HG03045 (cell line): ENCODE measurements at regions not wholly inside any gene's neighbourhood (a gene's known extent, or its start where the extent isn't known, plus 50 kb on each side); places are given as distances from the start of the nearest gene placed in this dataset.

ENCODE experiments used
- ATAC-seq: cut with Tn5 transposase; IDR thresholded peaks from one replicate; pipeline ENCODE4 v1.9.1; 2021; ENCODE audit warnings: mild to moderate bottlenecking, moderate library complexity; ENCODE audit not compliant: unreplicated experiment

- ATAC-seq, result no peak
These were observed 650.9 kb downstream of the CDH11 start for GRCh38 chr16:64470916-64471315.

DNA sequence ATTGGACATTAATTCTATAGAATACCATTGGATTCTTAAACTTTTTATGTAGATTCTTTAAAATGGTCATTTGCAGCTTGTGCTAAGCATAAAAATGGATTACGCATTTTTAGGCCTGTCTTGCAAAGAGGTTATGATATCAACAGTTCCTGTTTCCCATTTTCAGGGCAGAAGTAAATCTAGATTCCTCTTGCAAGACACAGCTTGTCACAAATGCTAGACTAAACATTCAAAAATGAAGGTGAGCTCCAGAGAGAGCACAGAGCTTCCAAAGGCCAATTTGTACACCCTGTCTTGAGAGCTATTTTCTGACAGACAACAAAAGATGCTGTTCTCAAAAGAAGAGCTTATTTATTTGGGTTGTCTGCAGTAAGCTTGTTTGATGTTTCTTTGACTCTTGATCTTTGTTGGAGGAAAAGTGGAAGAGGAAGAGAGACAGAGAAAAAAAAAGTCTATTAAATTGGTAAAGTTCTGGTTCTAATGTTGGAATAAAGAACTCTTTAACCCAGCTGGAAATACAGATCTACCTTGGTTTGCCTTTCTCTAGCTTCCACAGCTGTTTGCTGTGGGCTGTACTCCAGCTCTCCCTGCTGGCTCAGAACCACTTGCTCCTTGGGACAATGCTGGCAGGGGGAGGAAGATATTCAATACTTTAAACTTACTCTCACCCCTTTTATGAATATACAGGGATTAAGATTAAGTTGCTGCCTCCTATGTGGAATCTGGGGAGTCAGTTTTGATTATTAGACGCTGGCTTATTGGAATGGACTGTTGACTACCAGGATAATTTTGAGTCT is 651.8 kb downstream of the CDH11 start:
- ATAC-seq, result no peak

GRCh38 chr16:64469351-64469750 is 652.5 kb downstream of the CDH11 start:
- no peak for ATAC-seq

DNA sequence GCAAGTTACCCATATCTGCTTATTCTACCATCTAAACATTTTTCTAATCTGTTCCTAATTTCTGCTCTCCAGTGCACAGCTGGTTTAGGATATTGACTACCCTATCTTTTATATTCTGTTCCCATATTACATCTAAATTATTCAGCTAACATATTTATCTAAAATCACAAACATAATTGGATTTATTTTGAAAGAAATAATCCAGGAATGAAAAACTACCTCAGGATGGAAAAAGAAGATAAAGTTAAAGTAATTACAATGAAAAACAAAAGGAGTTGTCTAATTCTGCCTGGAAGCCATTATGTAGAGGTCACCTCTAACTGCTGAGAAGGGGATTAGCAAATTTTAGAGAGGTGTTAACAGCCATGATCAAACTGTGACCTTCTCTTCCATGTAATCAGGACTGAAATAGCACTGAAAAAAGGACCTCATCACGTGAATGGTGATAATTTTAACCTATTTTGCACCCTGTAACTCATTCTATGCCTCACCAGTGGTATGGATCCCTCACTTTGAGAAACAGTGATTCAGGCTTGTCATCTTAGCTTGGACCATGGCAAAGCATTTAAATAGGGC is 653.3 kb downstream of the CDH11 start:
- no peak for ATAC-seq

- ATAC-seq, result no peak
These were observed 662.0 kb downstream of the CDH11 start for GRCh38 chr16:64459821-64460220.

DNA sequence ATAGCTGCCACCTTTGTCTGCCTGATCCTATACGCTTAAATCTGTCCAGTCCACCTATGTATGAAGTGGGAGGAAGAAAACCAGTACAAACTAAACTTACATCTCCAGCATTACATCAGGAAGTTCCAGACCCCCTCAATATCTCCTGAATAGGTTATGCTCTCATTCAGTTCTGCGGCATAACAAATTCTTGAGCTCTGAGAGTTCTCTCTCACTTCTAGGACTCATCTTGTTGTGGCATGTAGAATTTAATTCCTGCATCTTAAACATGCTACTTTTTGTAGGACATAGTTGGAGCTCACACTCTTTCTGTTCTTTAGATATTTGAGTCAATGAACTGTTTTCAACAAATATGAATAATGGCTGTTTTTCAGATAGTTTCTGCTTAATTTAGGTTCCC is 662.5 kb downstream of the CDH11 start:
- ATAC-seq, result no peak

DNA sequence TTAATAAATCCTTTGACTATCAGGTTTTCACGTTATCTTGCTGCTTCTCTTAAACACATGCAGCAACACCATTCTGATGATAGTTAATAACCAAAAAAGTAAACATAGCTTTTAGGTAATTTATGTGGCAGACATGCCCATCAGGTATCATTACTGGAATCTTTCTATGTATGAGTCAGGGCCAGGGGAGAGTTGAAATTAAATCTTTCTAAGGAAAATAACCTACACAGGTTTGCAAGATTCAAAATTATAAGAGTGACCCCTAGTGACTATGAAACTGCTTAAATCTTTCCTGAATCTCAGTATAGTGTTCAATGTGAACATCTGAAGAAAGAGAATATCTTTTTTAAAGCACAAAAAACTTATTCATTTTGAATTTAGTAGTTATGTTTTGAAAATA is 666.6 kb downstream of the CDH11 start:
- ATAC-seq, result no peak

DNA sequence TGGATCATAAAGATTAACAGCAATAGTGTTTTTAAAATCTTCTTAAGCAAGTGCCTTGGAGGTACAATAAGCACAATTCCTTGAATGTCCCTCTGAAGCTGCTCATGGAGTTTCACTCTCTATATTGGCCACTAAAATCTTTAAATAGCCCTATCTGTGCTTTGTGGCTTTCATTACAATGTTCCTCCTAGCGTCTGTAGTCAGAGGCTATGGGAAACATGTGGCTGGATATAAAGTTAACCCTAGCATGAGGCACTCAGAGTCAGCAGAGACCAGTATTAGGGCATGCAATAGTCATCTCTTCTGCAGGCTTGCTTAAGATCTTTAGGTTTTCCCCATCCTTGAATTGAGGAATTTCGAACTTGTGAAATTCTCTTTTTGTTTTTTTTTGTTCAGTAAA is 668.2 kb downstream of the CDH11 start:
- no peak for ATAC-seq

- no peak for ATAC-seq
These were observed 669.4 kb downstream of the CDH11 start for GRCh38 chr16:64452446-64452845.

DNA sequence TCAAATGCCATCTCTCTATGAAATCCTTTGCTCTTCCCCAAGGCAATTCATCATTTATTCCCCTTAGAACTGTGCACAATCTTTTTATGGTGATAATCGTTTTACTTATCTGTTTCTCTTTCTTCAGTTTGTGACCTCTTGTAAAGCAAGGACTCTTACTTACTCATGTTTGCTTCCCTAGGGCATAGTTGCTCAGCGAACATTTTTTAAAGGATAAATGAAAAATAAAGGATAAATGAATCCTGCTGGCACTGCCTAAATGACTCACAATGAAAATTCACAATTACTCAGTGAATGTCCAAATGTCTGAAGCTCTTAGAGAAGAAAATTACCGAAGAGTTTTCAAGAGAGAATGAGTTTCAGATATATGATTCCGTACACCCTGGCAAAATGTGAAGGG is 671.7 kb downstream of the CDH11 start:
- ATAC-seq, result no peak

GRCh38 chr16:64449506-64449905 is 672.4 kb downstream of the CDH11 start:
- ATAC-seq, result no peak

DNA sequence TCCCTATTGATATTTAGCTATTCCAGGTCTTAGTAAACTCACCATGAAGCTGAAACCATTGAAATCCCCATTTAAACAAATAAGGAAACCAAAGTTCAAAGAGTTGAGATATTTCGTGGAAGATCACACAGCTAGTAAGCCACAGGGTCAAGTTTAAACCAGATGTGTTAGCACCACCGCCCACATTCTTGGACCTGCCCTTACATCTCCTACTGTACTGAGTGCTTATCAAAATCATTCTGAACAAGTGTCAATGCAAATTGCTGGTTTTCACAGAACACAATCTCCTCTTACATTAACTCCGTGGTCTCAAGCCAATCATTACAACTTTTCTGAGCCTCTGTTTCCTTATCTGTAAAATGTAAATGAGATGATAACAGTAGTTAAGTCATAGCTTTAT is 676.2 kb downstream of the CDH11 start:
- no peak for ATAC-seq

- no peak for ATAC-seq
These were observed 676.6 kb downstream of the CDH11 start for GRCh38 chr16:64445245-64445644.

- ATAC-seq, result no peak
These were observed 681.4 kb downstream of the CDH11 start for GRCh38 chr16:64440421-64440831.

DNA sequence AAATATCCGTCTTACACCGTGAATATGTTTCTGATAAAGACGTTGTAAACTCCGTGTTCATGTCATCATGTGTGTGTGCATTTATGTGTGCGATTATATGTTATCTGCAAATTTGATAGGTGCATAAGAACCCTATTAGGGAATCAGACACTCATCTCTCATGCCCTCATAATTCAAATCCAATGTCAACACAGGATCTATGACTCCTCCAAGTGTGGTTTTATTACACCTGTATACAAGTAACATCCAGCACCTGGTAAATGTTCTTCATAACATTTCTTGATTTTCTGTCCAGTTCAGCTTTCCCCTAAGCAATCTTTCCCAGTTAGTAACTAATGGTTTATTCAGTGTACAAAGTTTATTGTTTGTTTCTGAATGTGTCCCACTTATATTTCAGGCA is 681.9 kb downstream of the CDH11 start:
- no peak for ATAC-seq

DNA sequence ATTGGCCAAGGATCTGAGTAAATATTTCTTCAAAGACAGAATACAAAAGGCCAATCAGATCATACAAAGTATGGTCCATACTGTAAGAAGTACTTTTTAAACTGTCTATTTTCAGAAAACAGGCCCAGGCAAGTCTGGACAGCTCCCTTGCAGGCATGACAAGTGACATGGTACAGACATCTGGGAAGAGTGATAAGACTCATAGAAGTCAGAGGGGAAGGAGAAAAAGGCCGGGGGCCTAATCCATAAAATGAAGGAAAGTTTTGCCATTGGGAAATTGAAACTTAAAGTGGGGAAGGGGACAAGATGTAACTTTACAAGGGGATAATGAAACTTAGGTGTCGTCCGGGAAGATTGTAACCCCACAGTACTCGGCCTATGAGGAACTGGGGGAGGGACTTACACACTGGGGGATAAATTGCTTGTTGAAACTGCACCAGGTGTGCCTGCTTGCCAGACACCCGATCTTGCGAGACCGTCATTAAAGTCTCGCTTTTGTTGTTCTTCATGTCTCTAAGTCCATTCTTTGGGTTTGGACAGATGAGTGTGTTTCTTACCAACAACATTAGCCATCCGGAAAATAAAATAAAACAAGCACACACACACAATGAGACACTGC is 684.0 kb downstream of the CDH11 start:
- ATAC-seq, result no peak

DNA sequence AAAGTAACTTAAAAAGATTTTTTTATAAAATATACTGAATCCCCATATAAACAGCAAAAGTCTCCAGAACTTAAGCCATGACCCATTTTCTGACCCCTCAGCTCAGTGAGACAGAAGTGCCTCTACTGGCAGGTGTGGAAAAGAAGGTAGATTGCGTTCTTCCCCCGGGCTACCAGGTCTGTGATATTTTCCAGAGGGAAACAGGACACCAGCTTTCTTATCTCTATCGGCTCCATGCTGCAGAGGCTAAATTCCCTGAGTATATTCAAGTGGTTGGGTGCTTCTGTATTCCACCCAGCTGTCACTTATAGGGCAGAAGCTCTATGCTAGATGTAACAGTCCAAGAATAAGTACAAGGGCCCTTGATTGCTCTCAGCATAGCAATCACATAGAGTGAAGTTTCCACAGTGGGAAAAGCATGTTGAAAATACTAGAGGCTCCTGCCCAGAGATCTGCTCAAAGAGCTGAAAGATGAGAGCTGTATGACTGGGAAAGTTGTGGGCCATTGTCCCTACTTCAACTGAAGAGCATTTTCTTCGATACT is 687.3 kb downstream of the CDH11 start:
- no peak for ATAC-seq

DNA sequence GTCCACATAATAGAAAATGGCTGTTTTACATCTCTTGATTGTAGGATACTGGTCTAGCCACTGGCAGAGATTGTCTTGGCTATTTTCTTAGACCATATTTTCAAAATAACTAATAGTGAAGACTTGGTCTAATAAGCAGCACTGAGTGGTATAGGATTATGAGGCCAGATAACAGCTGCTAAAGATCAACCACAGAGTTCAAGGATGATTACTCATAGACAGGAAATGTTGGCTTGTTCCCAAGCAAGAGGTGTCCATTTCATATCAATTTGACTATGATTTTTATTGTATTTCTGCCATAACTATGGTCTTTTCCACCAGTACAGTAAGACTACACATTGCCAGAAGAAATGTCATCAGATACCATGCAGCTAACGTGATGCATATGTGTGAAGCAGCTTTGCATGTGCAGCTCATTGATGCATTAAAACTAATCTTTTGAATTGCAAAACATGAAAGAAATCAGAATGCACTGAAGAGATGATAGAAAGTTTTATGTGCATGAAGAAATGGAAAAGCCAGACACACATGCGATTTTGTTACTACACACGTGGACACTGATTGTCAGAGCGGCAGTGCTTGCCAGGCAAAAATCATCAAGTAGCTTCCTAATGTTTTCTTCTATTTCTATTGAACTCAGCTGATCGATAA is 693.3 kb downstream of the CDH11 start:
- no peak for ATAC-seq

- no peak for ATAC-seq
These were observed 695.7 kb downstream of the CDH11 start for GRCh38 chr16:64426131-64426666.

GRCh38 chr16:64425381-64425780 is 696.5 kb downstream of the CDH11 start:
- no peak for ATAC-seq

GRCh38 chr16:64422259-64422658 is 699.6 kb downstream of the CDH11 start:
- ATAC-seq, result no peak
